ENCODE measurements at regions not wholly inside any gene's neighbourhood (a gene's known extent, or its start where the extent isn't known, plus 50 kb on each side); places are given as distances from the start of the nearest gene placed in this dataset.

DNA sequence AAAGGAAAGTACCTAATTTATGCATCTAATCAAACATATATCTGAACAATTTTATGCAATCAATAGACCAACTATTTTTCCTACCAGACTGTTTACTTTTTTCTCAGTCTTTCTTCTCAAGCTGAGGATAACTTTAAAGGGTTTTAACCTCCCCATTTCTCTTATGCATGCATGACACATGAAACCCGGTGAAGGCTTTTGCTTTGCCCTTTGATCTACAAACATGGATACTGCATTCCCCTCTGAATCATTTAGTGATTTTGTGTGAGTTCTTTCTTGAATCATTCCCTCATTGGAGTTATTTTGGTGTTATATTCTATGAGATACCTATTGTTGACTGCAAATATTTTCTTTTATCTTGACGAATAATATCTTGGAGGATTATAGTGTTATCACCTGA lies 931.9 kb upstream of the CNTNAP5 start:
- 0% methylated on average over 2 of the region's 2 CpGs for WGBS (ENCODE audit: insufficient coverage, low coverage, missing lambda C conversion rate)
- CTCF ChIA-PET (ENCODE audit: low intra/inter-chr PET ratio): no interaction called here
- ATAC-seq (no peak), FAIRE-seq (no peak), DNase-seq (ENCODE audit: extremely low read depth in 1 of 4, low spot score in 3 of 4) (no peak)
- Histone ChIP-seq H3K27ac (ENCODE audit: extremely low read depth, low read depth, low read length) (no peak overlapping the region), H3K9me1 (ENCODE audit: control insufficient read depth, insufficient read depth, low read length) (no peaks in the 10 kb centered on the region), H2AFZ (ENCODE audit: low read depth, low read length) (no peak overlapping the region), H3K36me3 (ENCODE audit: control insufficient read depth, insufficient read depth, low read length) (no peaks in the 10 kb centered on the region), H3K4me1 (replicated peaks in 1 of 2; ENCODE audit: control insufficient read depth in 2 of 2, insufficient read depth in 2 of 2, low read length in 2 of 2) (no peaks in the 10 kb centered on the region), H3K9me3 (replicated peaks; ENCODE audit: control insufficient read depth, insufficient read depth, low read depth, low read length) (0 out of 2 replicates have a peak, but pooled peaks cover 2% of the 10 kb centered on the region), H3K27me3 (ENCODE audit: control insufficient read depth in 2 of 2, insufficient read depth in 2 of 2, low read length in 2 of 2) (no peaks in the 10 kb centered on the region), H3K79me2 (ENCODE audit: control insufficient read depth, insufficient read depth, low read length) (no peaks in the 10 kb centered on the region), H3K4me2 (ENCODE audit: insufficient read depth, low read length) (no peak overlapping the region), H3K9ac (ENCODE audit: insufficient read depth in 1 of 2, low read depth in 2 of 2, low read length in 2 of 2) (no peak overlapping the region), H3K4me3 (no peak overlapping the region), H4K20me1 (replicated peaks; ENCODE audit: control insufficient read depth, insufficient read depth, low read length) (no peaks in the 10 kb centered on the region)
- intact Hi-C loops (cut with micrococcal nuclease) (no loop called here), in situ Hi-C loops (cut with MboI) (no loop called here)
- TF ChIP-seq TRIM28 (IDR thresholded peaks at IDR 0.05) (no peak), SOX6 (IDR thresholded peaks at IDR 0.05) (no peak), RBM39 (optimal IDR thresholded peaks at IDR 0.05; ENCODE audit: low read depth, low read length) (no peak), BACH1 (tag; IDR thresholded peaks at IDR 0.05) (no peak), PRPF4 (IDR thresholded peaks at IDR 0.05; ENCODE audit: insufficient read depth, low read depth, low read length, poor library complexity, severe bottlenecking) (no peak), RHOXF2B (CRISPR knock-in tag; conservative IDR thresholded peaks at IDR 0.05) (no peak), CBFA2T3 (IDR thresholded peaks at IDR 0.05) (no peak), SMARCA5 (IDR thresholded peaks at IDR 0.05) (no peak), PHB (CRISPR knock-in tag; IDR thresholded peaks at IDR 0.05) (no peak), HNRNPLL (IDR thresholded peaks at IDR 0.05; ENCODE audit: low read depth, low read length, poor library complexity, severe bottlenecking) (no peak)
- TF ChIP-seq, protein P1, sequence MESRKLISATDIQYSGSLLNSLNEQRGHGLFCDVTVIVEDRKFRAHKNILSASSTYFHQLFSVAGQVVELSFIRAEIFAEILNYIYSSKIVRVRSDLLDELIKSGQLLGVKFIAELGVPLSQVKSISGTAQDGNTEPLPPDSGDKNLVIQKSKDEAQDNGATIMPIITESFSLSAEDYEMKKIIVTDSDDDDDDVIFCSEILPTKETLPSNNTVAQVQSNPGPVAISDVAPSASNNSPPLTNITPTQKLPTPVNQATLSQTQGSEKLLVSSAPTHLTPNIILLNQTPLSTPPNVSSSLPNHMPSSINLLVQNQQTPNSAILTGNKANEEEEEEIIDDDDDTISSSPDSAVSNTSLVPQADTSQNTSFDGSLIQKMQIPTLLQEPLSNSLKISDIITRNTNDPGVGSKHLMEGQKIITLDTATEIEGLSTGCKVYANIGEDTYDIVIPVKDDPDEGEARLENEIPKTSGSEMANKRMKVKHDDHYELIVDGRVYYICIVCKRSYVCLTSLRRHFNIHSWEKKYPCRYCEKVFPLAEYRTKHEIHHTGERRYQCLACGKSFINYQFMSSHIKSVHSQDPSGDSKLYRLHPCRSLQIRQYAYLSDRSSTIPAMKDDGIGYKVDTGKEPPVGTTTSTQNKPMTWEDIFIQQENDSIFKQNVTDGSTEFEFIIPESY (CRISPR knock-in tag; IDR thresholded peaks at IDR 0.05): no peak
- TF ChIP-seq, protein P2, sequence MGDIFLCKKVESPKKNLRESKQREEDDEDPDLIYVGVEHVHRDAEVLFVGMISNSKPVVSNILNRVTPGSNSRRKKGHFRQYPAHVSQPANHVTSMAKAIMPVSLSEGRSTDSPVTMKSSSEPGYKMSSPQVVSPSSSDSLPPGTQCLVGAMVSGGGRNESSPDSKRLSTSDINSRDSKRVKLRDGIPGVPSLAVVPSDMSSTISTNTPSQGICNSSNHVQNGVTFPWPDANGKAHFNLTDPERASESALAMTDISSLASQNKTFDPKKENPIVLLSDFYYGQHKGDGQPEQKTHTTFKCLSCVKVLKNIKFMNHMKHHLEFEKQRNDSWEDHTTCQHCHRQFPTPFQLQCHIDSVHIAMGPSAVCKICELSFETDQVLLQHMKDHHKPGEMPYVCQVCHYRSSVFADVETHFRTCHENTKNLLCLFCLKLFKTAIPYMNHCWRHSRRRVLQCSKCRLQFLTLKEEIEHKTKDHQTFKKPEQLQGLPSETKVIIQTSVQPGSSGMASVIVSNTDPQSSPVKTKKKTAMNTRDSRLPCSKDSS (IDR thresholded peaks at IDR 0.05; ENCODE audit: low read depth, partially characterized antibody): no peak
- POLR2A ChIA-PET: no interaction called here
- BruUV-seq (replicated peaks): no TSS peak
